ENCODE measurements at regions not wholly inside any gene's neighbourhood (a gene's known extent, or its start where the extent isn't known, plus 50 kb on each side); places are given as distances from the start of the nearest gene placed in this dataset.

GRCh38 chrX:97666890-97667289 lies 783.2 kb downstream of the RPA4 start:
- no peak for DNase-seq

GRCh38 chrX:97668126-97668525 lies 784.4 kb downstream of the RPA4 start:
- no peak for DNase-seq

GRCh38 chrX:97672138-97672537 lies 788.4 kb downstream of the RPA4 start:
- peak; percentile 75 for DNase-seq

- DNase-seq, result no peak
These were observed 788.9 kb downstream of the RPA4 start for GRCh38 chrX:97672608-97673007.

- no peak for DNase-seq
These were observed 789.4 kb downstream of the RPA4 start for GRCh38 chrX:97673135-97673534.

- no peak for DNase-seq
These were observed 799.5 kb downstream of the RPA4 start for GRCh38 chrX:97682991-97683840.

- DNase-seq, result peak; percentile 3
These were observed 802.0 kb downstream of the RPA4 start for GRCh38 chrX:97685753-97686152.

- no peak for DNase-seq
These were observed 808.3 kb downstream of the RPA4 start for GRCh38 chrX:97691901-97692455.

- DNase-seq, result no peak
These were observed 808.9 kb downstream of the RPA4 start for GRCh38 chrX:97692575-97692974.

- no peak for DNase-seq
These were observed 816.8 kb downstream of the RPA4 start for GRCh38 chrX:97700547-97700946.

- no peak for DNase-seq
These were observed 820.8 kb downstream of the RPA4 start for GRCh38 chrX:97704474-97704873.

GRCh38 chrX:97704881-97705280 lies 821.2 kb downstream of the RPA4 start:
- no peak for DNase-seq

GRCh38 chrX:97705936-97706335 lies 822.2 kb downstream of the RPA4 start:
- no peak for DNase-seq

- DNase-seq, result no peak
These were observed 830.4 kb downstream of the RPA4 start for GRCh38 chrX:97714072-97714471.

GRCh38 chrX:97728215-97728614 lies 844.5 kb downstream of the RPA4 start:
- DNase-seq, result no peak

- no peak for DNase-seq
These were observed 856.3 kb downstream of the RPA4 start for GRCh38 chrX:97740044-97740443.

- no peak for DNase-seq
These were observed 857.2 kb downstream of the RPA4 start for GRCh38 chrX:97740886-97741285.

- DNase-seq, result no peak
These were observed 859.3 kb downstream of the RPA4 start for GRCh38 chrX:97743014-97743413.

GRCh38 chrX:97747346-97747745 lies 863.6 kb downstream of the RPA4 start:
- DNase-seq, result no peak

- DNase-seq, result no peak
These were observed 867.3 kb downstream of the RPA4 start for GRCh38 chrX:97751016-97751415.

GRCh38 chrX:97751735-97752134 lies 868.0 kb downstream of the RPA4 start:
- DNase-seq, result no peak

- no peak for DNase-seq
These were observed 873.2 kb downstream of the RPA4 start for GRCh38 chrX:97756879-97757278.

- no peak for DNase-seq
These were observed 879.7 kb downstream of the RPA4 start for GRCh38 chrX:97763391-97763790.

GRCh38 chrX:97763981-97764380 lies 880.3 kb downstream of the RPA4 start:
- no peak for DNase-seq

All from NCI-H2081 treated with DMSO at 0.1 percent for 48 hours (cell line).